ENCODE measurements at regions not wholly inside any gene's neighbourhood (a gene's known extent, or its start where the extent isn't known, plus 50 kb on each side); places are given as distances from the start of the nearest gene placed in this dataset.

GRCh38 chrX:10813761-10814160, 193.4 kb upstream of the MID1 start:
- Histone ChIP-seq H3K27me3 (no peaks in the 10 kb centered on the region), H3K4me3 (no peak overlapping the region), H3K27ac (no peak overlapping the region), H3K4me1 (no peaks in the 10 kb centered on the region), H3K36me3 (no peaks in the 10 kb centered on the region), H3K9me3 (no peaks in the 10 kb centered on the region)
- no peak for DNase-seq
- intact Hi-C loops (cut with DNase I) = no loop called here
- 94 to 95% methylated on average over 2 of the region's 2 CpGs for WGBS, 2 donors
- no peak for TF ChIP-seq POLR2AphosphoS5 (IDR thresholded peaks at IDR 0.05)
- TF ChIP-seq EP300 (IDR thresholded peaks at IDR 0.05) = no peak
- no peak for TF ChIP-seq POLR2A (IDR thresholded peaks at IDR 0.05)
- TF ChIP-seq, protein P1, sequence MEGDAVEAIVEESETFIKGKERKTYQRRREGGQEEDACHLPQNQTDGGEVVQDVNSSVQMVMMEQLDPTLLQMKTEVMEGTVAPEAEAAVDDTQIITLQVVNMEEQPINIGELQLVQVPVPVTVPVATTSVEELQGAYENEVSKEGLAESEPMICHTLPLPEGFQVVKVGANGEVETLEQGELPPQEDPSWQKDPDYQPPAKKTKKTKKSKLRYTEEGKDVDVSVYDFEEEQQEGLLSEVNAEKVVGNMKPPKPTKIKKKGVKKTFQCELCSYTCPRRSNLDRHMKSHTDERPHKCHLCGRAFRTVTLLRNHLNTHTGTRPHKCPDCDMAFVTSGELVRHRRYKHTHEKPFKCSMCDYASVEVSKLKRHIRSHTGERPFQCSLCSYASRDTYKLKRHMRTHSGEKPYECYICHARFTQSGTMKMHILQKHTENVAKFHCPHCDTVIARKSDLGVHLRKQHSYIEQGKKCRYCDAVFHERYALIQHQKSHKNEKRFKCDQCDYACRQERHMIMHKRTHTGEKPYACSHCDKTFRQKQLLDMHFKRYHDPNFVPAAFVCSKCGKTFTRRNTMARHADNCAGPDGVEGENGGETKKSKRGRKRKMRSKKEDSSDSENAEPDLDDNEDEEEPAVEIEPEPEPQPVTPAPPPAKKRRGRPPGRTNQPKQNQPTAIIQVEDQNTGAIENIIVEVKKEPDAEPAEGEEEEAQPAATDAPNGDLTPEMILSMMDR (IDR thresholded peaks at IDR 0.05) = no peak

DNA sequence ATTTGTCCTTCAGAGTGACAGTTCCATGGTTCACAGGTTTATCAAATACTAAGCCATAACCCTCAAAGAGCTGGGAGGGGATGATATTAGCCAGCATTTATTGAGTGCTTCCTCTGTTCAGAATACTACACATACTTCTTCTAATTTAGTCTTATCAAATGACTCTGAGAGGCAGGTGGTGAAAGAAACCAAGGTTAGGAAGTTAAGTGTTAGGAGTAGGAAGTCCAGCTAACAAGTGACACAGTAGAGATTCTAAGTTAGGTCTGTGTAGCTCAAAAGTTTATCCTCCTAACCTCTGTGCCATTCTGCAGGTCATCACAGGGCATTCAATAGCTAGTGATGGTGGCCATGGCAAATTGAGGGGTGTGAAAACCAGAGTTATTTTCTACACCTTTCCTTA, 198.3 kb upstream of the MID1 start:
- no peak for DNase-seq
- intact Hi-C loops (cut with DNase I) = no loop called here
- no peak for TF ChIP-seq POLR2A (IDR thresholded peaks at IDR 0.05)
- TF ChIP-seq, protein P1 (IDR thresholded peaks at IDR 0.05) = no peak
- TF ChIP-seq POLR2AphosphoS5 (IDR thresholded peaks at IDR 0.05) = no peak
- no peak for TF ChIP-seq EP300 (IDR thresholded peaks at IDR 0.05)
- Histone ChIP-seq H3K4me3 (no peak overlapping the region), H3K4me1 (peaks cover 0 to 17% (median 4%) of the 10 kb centered on the region in 4 donors), H3K36me3 (no peaks in the 10 kb centered on the region), H3K27me3 (no peaks in the 10 kb centered on the region), H3K9me3 (no peaks in the 10 kb centered on the region), H3K27ac (no peak overlapping the region)

- Histone ChIP-seq H3K9me3 (no peaks in the 10 kb centered on the region), H3K4me1 (peaks cover 0 to 17% (median 4%) of the 10 kb centered on the region in 4 donors), H3K27me3 (no peaks in the 10 kb centered on the region), H3K4me3 (no peak overlapping the region), H3K36me3 (no peaks in the 10 kb centered on the region), H3K27ac (peak overlapping the region in 1 of 4 donors; percentile 3)
- 37 to 57% methylated on average over 1 of the region's 1 CpG for WGBS, 2 donors
- intact Hi-C loops (cut with DNase I) = no loop called here
- TF ChIP-seq POLR2AphosphoS5 (IDR thresholded peaks at IDR 0.05) = no peak
- no peak for DNase-seq
These were observed 199.6 kb upstream of the MID1 start for GRCh38 chrX:10819973-10820372.

DNA sequence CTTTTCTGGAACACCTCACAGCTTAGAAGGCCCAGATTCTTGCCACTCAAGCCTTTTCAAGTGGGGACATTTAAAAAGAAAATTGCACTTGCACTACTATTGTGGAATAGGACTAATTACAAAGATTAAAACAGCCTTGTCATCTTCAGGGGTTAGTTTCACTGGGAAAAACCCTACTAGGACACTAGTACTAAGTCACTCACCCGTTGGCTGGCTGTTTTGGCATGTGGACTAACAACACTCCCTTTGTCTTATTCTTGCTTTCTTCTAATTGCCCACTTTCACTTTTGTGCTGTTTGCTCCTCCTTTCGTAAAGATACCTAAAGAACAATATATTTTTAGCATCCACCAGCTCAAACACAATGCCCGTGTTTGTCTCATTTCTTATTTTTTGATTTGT, 200.9 kb upstream of the MID1 start:
- intact Hi-C loops (cut with DNase I) = no loop called here
- peak overlapping the region in 3 of 4 donors; percentile 12 to 49 (median 34) for H3K27ac ChIP-seq
- no peak for DNase-seq
- no peak overlapping the region for H3K4me3 ChIP-seq
- H3K9me3 ChIP-seq = no peaks in the 10 kb centered on the region
- H3K27me3 ChIP-seq = no peaks in the 10 kb centered on the region
- TF ChIP-seq EP300 (IDR thresholded peaks at IDR 0.05) = no peak
- TF ChIP-seq POLR2A (IDR thresholded peaks at IDR 0.05) = no peak
- TF ChIP-seq, protein P1 (IDR thresholded peaks at IDR 0.05) = no peak
- TF ChIP-seq POLR2AphosphoS5 (IDR thresholded peaks at IDR 0.05) = no peak
- no peaks in the 10 kb centered on the region for H3K36me3 ChIP-seq
- peaks cover 0 to 17% (median 4%) of the 10 kb centered on the region in 4 donors for H3K4me1 ChIP-seq
- WGBS, 2 donors = 14 to 59% methylated on average over 3 of the region's 3 CpGs

DNA sequence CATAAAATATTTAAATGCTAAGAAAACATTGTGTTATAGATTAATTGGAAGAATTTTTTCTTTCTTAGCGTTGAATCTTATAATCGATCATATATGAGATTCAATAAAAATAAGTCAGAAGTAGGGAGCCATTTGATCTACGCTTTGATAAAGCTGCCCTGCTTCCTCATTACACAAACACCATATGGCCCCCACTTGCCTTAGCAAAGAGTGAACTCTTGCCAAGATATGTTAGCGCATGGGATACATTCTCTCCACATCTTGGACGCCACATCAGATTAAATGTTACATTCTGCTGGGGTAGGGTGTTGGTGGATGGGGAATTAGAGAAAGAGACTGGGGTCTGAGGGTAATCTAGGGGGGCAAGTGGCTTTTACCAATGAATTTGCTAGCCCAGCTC, 207.7 kb upstream of the MID1 start:
- H3K27me3 ChIP-seq = no peaks in the 10 kb centered on the region
- H3K27ac ChIP-seq = no peak overlapping the region
- WGBS, 2 donors = 45 to 86% methylated on average over 5 of the region's 5 CpGs
- TF ChIP-seq EP300 (IDR thresholded peaks at IDR 0.05) = no peak
- TF ChIP-seq, protein P1 (IDR thresholded peaks at IDR 0.05) = no peak
- peaks cover 0 to 19% (median 2%) of the 10 kb centered on the region in 4 donors for H3K4me1 ChIP-seq
- no peak overlapping the region for H3K4me3 ChIP-seq
- no peaks in the 10 kb centered on the region for H3K9me3 ChIP-seq
- intact Hi-C loops (cut with DNase I) = no loop called here
- DNase-seq = no peak
- no peaks in the 10 kb centered on the region for H3K36me3 ChIP-seq
